ENCODE measurements at regions not wholly inside any gene's neighbourhood (a gene's known extent, or its start where the extent isn't known, plus 50 kb on each side); places are given as distances from the start of the nearest gene placed in this dataset.

- TF ChIP-seq POLR2A (IDR thresholded peaks at IDR 0.05; ENCODE audit: low read length): no peak
- TF ChIP-seq FOSL2 (IDR thresholded peaks at IDR 0.05): no peak
- TF ChIP-seq FOSL2 (CRISPR knock-in tag; IDR thresholded peaks at IDR 0.05): no peak
- TF ChIP-seq, protein P1, sequence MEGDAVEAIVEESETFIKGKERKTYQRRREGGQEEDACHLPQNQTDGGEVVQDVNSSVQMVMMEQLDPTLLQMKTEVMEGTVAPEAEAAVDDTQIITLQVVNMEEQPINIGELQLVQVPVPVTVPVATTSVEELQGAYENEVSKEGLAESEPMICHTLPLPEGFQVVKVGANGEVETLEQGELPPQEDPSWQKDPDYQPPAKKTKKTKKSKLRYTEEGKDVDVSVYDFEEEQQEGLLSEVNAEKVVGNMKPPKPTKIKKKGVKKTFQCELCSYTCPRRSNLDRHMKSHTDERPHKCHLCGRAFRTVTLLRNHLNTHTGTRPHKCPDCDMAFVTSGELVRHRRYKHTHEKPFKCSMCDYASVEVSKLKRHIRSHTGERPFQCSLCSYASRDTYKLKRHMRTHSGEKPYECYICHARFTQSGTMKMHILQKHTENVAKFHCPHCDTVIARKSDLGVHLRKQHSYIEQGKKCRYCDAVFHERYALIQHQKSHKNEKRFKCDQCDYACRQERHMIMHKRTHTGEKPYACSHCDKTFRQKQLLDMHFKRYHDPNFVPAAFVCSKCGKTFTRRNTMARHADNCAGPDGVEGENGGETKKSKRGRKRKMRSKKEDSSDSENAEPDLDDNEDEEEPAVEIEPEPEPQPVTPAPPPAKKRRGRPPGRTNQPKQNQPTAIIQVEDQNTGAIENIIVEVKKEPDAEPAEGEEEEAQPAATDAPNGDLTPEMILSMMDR (IDR thresholded peaks at IDR 0.05): no peak
- TF ChIP-seq MAX (IDR thresholded peaks at IDR 0.05): no peak
- no peak for TF ChIP-seq EP300 (IDR thresholded peaks at IDR 0.05)
- TF ChIP-seq PHF8 (IDR thresholded peaks at IDR 0.05; ENCODE audit: borderline replicate concordance, low read depth): no peak
- no peak for TF ChIP-seq USF2 (IDR thresholded peaks at IDR 0.05)
These were observed 526.5 kb downstream of the TRIML1 start for GRCh38 chr4:188665491-188666457.

Data from A549 (cell line).